Activated CD4-positive, alpha-beta memory T cell treated with anti-CD3 and anti-CD28 coated beads, Interleukin-2, amount 10 ng/mL, durations not matched to agents 7 days and 5 days (primary cell): ENCODE measurements at regions not wholly inside any gene's neighbourhood (a gene's known extent, or its start where the extent isn't known, plus 50 kb on each side); places are given as distances from the start of the nearest gene placed in this dataset.

Experiments
- CTCF ChIA-PET: fragments of 350-600 bp; sonication (Branson Sonifier 250); formaldehyde crosslinking; loops from one replicate; lab custom pipeline; 2021; ENCODE audit warnings: antibody characterized with exemption, inconsistent platforms; lab: Charles Lee
- POLR2A ChIA-PET: fragments of 350-600 bp; sonication (Branson Sonifier 250); formaldehyde crosslinking; loops from one replicate; lab custom pipeline; 2021; ENCODE audit warnings: antibody characterized with exemption; lab: Charles Lee
- DNase-seq: peaks from one replicate; pipeline ENCODE4 v3.0.0-alpha.2; 2020
- H3K27ac Mint-ChIP-seq: one replicate; pipeline ENCODE4 v1.8.0; 2021; ENCODE audit warnings: mild to moderate bottlenecking, mixed read lengths
- H3K27me3 Mint-ChIP-seq: one replicate; pipeline ENCODE4 v1.8.0; 2021; ENCODE audit warnings: mixed read lengths
- H3K36me3 Mint-ChIP-seq: one replicate; pipeline ENCODE4 v1.8.0; 2021; ENCODE audit warnings: low read depth, mixed read lengths
- H3K4me1 Mint-ChIP-seq: one replicate; pipeline ENCODE4 v1.8.0; 2021; ENCODE audit warnings: mixed read lengths
- H3K4me3 Mint-ChIP-seq: one replicate; pipeline ENCODE4 v1.8.0; 2021; ENCODE audit warnings: mild to moderate bottlenecking, mixed read lengths
- H3K9me3 Mint-ChIP-seq: one replicate; pipeline ENCODE4 v1.8.0; 2021; ENCODE audit warnings: mixed read lengths

- peaks cover 5% of the 10 kb centered on the region for H3K9me3 Mint-ChIP-seq
- CTCF ChIA-PET: no interaction called here
- no peak overlapping the region for H3K4me3 Mint-ChIP-seq
- POLR2A ChIA-PET: no interaction called here
- peaks cover 19% of the 10 kb centered on the region for H3K27me3 Mint-ChIP-seq
- H3K36me3 Mint-ChIP-seq: no peaks in the 10 kb centered on the region
- H3K4me1 Mint-ChIP-seq: peaks cover 14% of the 10 kb centered on the region
- DNase-seq: no peak
- H3K27ac Mint-ChIP-seq: no peak overlapping the region
These were observed 228.8 kb downstream of the SMARCA2 start for GRCh38 chr9:2243666-2244555.

GRCh38 chr9:2247340-2247739 is 232.2 kb downstream of the SMARCA2 start:
- POLR2A ChIA-PET: no interaction called here
- Mint-ChIP-seq H3K27me3 (peaks cover 18% of the 10 kb centered on the region), H3K9me3 (peaks cover 5% of the 10 kb centered on the region), H3K27ac (no peak overlapping the region), H3K4me3 (no peak overlapping the region), H3K4me1 (peaks cover 4% of the 10 kb centered on the region), H3K36me3 (no peaks in the 10 kb centered on the region)
- CTCF ChIA-PET: no interaction called here
- DNase-seq: no peak

DNA sequence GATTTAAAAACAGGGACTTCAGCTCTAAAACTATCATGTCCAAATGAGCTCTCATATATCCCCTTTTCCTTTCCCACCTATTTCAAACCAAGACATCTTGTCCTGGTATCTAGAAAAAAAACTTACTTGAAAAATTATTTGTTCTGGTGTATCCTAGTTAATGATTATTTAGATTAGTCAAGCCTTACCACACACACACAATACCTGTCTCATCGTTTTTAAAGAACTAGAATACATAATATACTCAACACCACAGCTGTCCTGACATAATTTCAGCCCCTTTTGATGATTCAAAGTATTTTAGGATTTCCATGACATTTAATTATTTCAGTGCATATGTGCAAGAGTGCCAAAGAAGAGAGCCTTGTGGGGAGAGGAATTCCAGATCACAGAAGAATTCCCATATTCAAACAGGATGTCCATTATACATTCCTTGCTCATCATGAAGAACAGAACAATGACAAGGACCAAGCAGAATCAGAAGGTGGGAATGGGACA is 233.7 kb downstream of the SMARCA2 start:
- ChIA-PET POLR2A (no interaction called here), CTCF (no interaction called here)
- Mint-ChIP-seq H3K9me3 (peaks cover 5% of the 10 kb centered on the region), H3K27ac (no peak overlapping the region), H3K4me3 (no peak overlapping the region), H3K27me3 (peaks cover 10% of the 10 kb centered on the region), H3K4me1 (no peaks in the 10 kb centered on the region), H3K36me3 (no peaks in the 10 kb centered on the region)
- no peak for DNase-seq

DNA sequence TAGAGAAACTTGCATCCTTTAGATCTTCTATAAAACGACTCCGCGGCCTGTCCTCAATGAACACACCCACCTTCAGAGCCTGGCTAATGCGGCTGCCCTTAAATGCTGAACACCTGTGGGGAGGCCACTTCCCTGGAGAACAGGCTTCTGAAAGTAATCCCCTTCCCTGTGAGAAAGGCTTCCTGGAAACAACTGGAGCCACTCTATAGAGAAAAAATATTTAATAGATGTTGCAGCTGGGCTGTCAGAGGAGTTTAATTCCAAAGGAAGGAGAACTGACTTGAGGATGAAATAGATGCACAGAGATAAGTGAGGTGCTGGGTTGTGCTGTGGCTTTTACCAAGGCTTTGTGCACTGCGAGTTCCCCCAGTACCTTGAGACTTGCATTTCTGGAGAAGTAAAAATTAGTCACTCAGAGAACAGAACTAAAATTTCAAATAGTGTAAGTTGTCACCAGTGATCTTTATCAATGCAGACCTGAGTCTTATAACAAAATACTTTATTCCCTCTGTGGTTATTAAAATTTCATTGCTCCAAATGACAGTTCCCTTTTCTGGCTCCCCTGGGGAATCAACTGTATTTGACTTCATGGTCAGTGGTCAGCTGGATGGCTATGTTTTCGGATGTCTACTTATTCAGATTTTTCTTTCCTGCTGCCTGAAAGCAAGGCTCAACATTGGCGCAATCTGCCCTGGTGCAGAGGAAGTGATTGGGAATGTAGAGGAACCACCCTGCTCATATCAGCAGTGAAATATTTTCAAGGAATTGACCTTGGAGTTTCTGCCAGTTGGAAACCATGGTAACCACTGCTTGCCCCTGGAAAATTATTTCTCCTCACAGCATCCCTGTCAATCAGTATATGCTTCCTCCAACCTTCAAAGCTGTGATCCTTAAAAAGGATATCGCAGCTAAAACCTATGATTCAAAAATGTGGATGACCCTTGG is 238.8 kb downstream of the SMARCA2 start:
- Mint-ChIP-seq H3K27ac (no peak overlapping the region), H3K36me3 (no peaks in the 10 kb centered on the region), H3K27me3 (peaks cover 6% of the 10 kb centered on the region), H3K9me3 (no peaks in the 10 kb centered on the region), H3K4me1 (no peaks in the 10 kb centered on the region), H3K4me3 (no peak overlapping the region)
- DNase-seq: no peak
- POLR2A ChIA-PET: no interaction called here
- CTCF ChIA-PET: no interaction called here

GRCh38 chr9:2255128-2255527 is 240.0 kb downstream of the SMARCA2 start:
- Mint-ChIP-seq H3K27me3 (peaks cover 6% of the 10 kb centered on the region), H3K36me3 (no peaks in the 10 kb centered on the region), H3K9me3 (no peaks in the 10 kb centered on the region), H3K4me1 (no peaks in the 10 kb centered on the region), H3K27ac (no peak overlapping the region), H3K4me3 (no peak overlapping the region)
- no peak for DNase-seq
- ChIA-PET POLR2A (no interaction called here), CTCF (no interaction called here)

DNA sequence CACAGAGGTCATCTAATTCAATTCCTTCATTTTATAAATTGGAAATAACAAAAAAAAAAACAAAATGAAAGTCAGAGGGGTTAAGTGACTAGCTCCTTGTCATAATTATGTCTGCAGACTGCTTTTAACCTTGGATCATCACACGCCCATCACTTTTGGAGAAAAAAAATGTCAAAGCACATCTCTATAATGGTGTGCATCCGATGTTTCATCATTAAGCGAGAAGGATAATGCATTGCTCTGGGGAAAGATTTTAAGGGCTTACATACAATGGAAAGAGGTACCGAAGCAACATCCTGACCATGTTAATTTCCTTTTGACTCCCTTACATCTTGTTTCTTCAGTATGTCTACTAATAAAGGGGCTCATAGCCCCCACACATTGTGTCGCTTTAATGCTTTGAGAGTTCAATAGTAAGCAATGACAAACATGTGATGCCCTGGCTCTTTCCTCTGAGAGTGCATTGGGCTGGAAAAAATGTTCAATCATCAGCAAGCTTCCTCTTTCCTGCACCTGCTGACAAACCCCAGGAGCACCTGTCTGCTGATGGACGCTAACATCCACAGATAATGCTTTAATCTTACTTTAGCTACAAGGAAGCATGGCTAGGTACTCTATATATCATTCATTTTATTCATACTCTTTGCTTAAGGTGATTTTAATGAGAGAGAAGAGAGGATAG is 242.2 kb downstream of the SMARCA2 start:
- H3K36me3 Mint-ChIP-seq: no peaks in the 10 kb centered on the region
- H3K27ac Mint-ChIP-seq: no peak overlapping the region
- H3K9me3 Mint-ChIP-seq: no peaks in the 10 kb centered on the region
- H3K4me1 Mint-ChIP-seq: no peaks in the 10 kb centered on the region
- no peak overlapping the region for H3K4me3 Mint-ChIP-seq
- DNase-seq: no peak
- CTCF ChIA-PET: no interaction called here
- POLR2A ChIA-PET: no interaction called here
- H3K27me3 Mint-ChIP-seq: peaks cover 5% of the 10 kb centered on the region

- no peaks in the 10 kb centered on the region for H3K4me1 Mint-ChIP-seq
- H3K9me3 Mint-ChIP-seq: no peaks in the 10 kb centered on the region
- no peak overlapping the region for H3K27ac Mint-ChIP-seq
- no peaks in the 10 kb centered on the region for H3K36me3 Mint-ChIP-seq
- ChIA-PET CTCF (no interaction called here), POLR2A (no interaction called here)
- no peak overlapping the region for H3K4me3 Mint-ChIP-seq
- peaks cover 7% of the 10 kb centered on the region for H3K27me3 Mint-ChIP-seq
- DNase-seq: no peak
These were observed 245.5 kb downstream of the SMARCA2 start for GRCh38 chr9:2260417-2261306.

GRCh38 chr9:2261421-2262103 is 246.4 kb downstream of the SMARCA2 start:
- Mint-ChIP-seq H3K4me3 (no peak overlapping the region), H3K9me3 (no peaks in the 10 kb centered on the region), H3K4me1 (no peaks in the 10 kb centered on the region), H3K36me3 (no peaks in the 10 kb centered on the region), H3K27ac (no peak overlapping the region), H3K27me3 (peaks cover 7% of the 10 kb centered on the region)
- POLR2A ChIA-PET: no interaction called here
- CTCF ChIA-PET: no interaction called here
- no peak for DNase-seq

GRCh38 chr9:2262386-2263071 is 247.4 kb downstream of the SMARCA2 start:
- Mint-ChIP-seq H3K36me3 (no peaks in the 10 kb centered on the region), H3K27me3 (peaks cover 7% of the 10 kb centered on the region)
- POLR2A ChIA-PET: no interaction called here

DNA sequence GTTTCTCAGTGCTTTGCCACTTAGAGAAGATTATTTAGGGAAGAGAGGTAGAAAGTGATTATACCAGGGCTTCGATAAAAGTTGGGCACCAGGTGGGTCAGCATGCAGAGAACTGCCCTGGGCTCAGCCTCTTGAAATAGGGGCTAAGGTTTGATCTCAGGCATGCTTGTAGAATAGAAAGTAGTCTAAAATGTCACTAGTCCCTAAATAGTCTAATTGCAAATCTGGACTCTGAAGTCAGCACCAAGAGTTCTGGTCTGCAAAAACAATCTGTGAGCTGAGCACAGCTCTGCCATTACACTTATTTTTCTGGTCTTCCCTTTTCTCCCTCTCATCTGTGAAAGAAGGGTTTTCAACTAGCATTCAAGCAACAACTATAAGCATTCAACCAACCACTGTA is 248.0 kb downstream of the SMARCA2 start:
- no peaks in the 10 kb centered on the region for H3K36me3 Mint-ChIP-seq
- no peaks in the 10 kb centered on the region for H3K4me1 Mint-ChIP-seq
- DNase-seq: no peak
- H3K4me3 Mint-ChIP-seq: no peak overlapping the region
- POLR2A ChIA-PET: no interaction called here
- no peaks in the 10 kb centered on the region for H3K9me3 Mint-ChIP-seq
- no peak overlapping the region for H3K27ac Mint-ChIP-seq
- peaks cover 7% of the 10 kb centered on the region for H3K27me3 Mint-ChIP-seq
- CTCF ChIA-PET: no interaction called here

More at GRCh38 chr9:2262386-2263071, 247.4 kb downstream of the SMARCA2 start:
- no peak for DNase-seq
- no peaks in the 10 kb centered on the region for H3K9me3 Mint-ChIP-seq
- H3K27ac Mint-ChIP-seq: no peak overlapping the region
- CTCF ChIA-PET: interaction anchor here (0.6 kb wide), 1 partner anchor 1544 kb away, joined by 3 read pairs; no protein-coding TSS in a partner anchor
- no peak overlapping the region for H3K4me3 Mint-ChIP-seq
- no peaks in the 10 kb centered on the region for H3K4me1 Mint-ChIP-seq

DNA sequence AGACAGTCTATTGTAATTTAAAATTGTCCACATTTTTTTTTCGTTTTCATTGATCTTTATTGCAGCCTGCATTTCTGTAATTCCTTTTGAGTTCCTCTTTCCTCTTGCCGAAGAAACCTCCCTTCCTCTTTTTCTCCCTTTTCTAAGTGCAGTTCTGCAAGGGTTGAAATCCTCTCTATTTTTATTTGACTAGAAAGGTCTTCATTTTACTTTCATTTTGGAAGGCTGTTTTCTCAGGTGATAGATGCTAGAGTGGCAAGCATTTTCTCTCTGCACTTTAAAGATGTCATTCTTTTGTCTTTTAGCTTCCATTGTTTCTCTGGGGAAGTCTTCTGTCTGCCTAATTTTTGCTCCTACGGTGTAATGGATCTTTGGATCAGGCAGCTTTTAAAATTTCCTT is 248.5 kb downstream of the SMARCA2 start:
- H3K36me3 Mint-ChIP-seq: no peaks in the 10 kb centered on the region
- CTCF ChIA-PET: no interaction called here
- peaks cover 7% of the 10 kb centered on the region for H3K27me3 Mint-ChIP-seq
- no peak for DNase-seq
- POLR2A ChIA-PET: no interaction called here
- H3K27ac Mint-ChIP-seq: no peak overlapping the region
- H3K4me3 Mint-ChIP-seq: no peak overlapping the region
- H3K4me1 Mint-ChIP-seq: no peaks in the 10 kb centered on the region
- H3K9me3 Mint-ChIP-seq: no peaks in the 10 kb centered on the region
